PC-3 (cell line): ENCODE measurements at regions not wholly inside any gene's neighbourhood (a gene's known extent, or its start where the extent isn't known, plus 50 kb on each side); places are given as distances from the start of the nearest gene placed in this dataset.

Source experiments
- ATAC-seq: fragments of 200-7000 bp; cut with Tn5 transposase; 2 replicates; pipeline ENCODE4 v1.9.1; 2020; ENCODE audit warnings: mild to moderate bottlenecking, moderate library complexity
- BruUV-seq: library from RNA; stranded (reverse); fragments of 400-500 nt; replicated peaks from 2 replicates; lab custom pipeline; 2021; lab: Mats Ljungman, UMichigan
- CTCF ChIA-PET: fragments of 300-600 bp; sonication (Branson Sonifier 250); formaldehyde crosslinking; loops from one replicate; lab custom pipeline; 2022; ENCODE audit warnings: antibody characterized with exemption; lab: Charles Lee
- POLR2A ChIA-PET: fragments of 300-600 bp; sonication (Branson Sonifier 250); formaldehyde crosslinking; loops from one replicate; lab custom pipeline; 2022; ENCODE audit warnings: antibody characterized with exemption; ENCODE audit not compliant: unreplicated experiment; lab: Charles Lee
- DNase-seq: peaks from one replicate; pipeline ENCODE4 v3.0.0-alpha.2; 2015
- H2AFZ ChIP-seq: fragments of 300-600 bp; sonication (generic); 2 replicates; pipeline ENCODE4 v1.6.0; 2016; ENCODE audit warnings: antibody characterized with exemption, low read length
- H3F3A ChIP-seq: fragments of 300-600 bp; sonication (generic); one replicate; pipeline ENCODE4 v1.6.0; 2017; ENCODE audit warnings: antibody characterized with exemption, low read length, control low read depth, mild to moderate bottlenecking; ENCODE audit not compliant: unreplicated experiment
- H3K27ac ChIP-seq: fragments of 300-600 bp; sonication (generic); 2 replicates; pipeline ENCODE4 v1.5.1; 2016; ENCODE audit warnings: mild to moderate bottlenecking, low read length
- H3K27me3 ChIP-seq: fragments of 300-600 bp; sonication (generic); 2 replicates; pipeline ENCODE4 v1.6.1; 2016; ENCODE audit warnings: low read length, mixed read lengths
- H3K36me3 ChIP-seq: fragments of 300-600 bp; sonication (generic); 2 replicates; pipeline ENCODE4 v1.6.1; 2016; ENCODE audit warnings: low read depth, mixed run types, low read length, mixed read lengths
- H3K4me1 ChIP-seq: fragments of 300-600 bp; sonication (generic); 2 replicates; pipeline ENCODE4 v1.5.1; 2016; ENCODE audit warnings: low read length; ENCODE audit not compliant: insufficient read depth
- H3K4me2 ChIP-seq: fragments of 300-600 bp; sonication (generic); 2 replicates; pipeline ENCODE4 v1.6.0; 2016; ENCODE audit warnings: low read length
- H3K4me3 ChIP-seq: fragments of 300-600 bp; sonication (generic); 2 replicates; pipeline ENCODE4 v1.5.1; 2016; ENCODE audit warnings: mild to moderate bottlenecking, low read length, mixed read lengths
- H3K79me2 ChIP-seq: fragments of 300-600 bp; sonication (generic); 2 replicates; pipeline ENCODE4 v1.6.1; 2017; ENCODE audit warnings: low read length, mixed read lengths
- H3K9ac ChIP-seq: fragments of 300-600 bp; sonication (generic); 2 replicates; pipeline ENCODE4 v1.6.0; 2016; ENCODE audit warnings: mild to moderate bottlenecking, low read length
- H3K9me2 ChIP-seq: fragments of 300-600 bp; sonication (generic); replicated peaks from 2 replicates; pipeline ENCODE4 v1.6.1; 2016; ENCODE audit warnings: mixed run types, low read length, mixed read lengths
- H3K9me3 ChIP-seq: fragments of 300-600 bp; sonication (generic); 2 replicates; pipeline ENCODE4 v1.6.1; 2016; ENCODE audit warnings: low read length, mixed read lengths
- H4K20me1 ChIP-seq: fragments of 300-600 bp; sonication (generic); 2 replicates; pipeline ENCODE4 v1.6.1; 2016; ENCODE audit warnings: low read length, mixed read lengths
- EZH2 ChIP-seq: fragments of 300-600 bp; sonication (generic); IDR thresholded peaks from one replicate; pipeline ENCODE4 v1.6.1; 2017; ENCODE audit warnings: antibody characterized with exemption, mild to moderate bottlenecking, low read length; ENCODE audit not compliant: unreplicated experiment
- EZH2phosphoT487 ChIP-seq: fragments of 300-600 bp; sonication (generic); IDR thresholded peaks from 2 replicates; pipeline ENCODE4 v1.6.1; 2018; ENCODE audit warnings: mild to moderate bottlenecking, antibody characterized with exemption, low read length, borderline replicate concordance
- intact Hi-C: fragments of 100-400 bp; cut with micrococcal nuclease; formaldehyde crosslinking; loops from 2 replicates; pipeline ENCODE4 v1.9.0; 2023
- TF ChIP-seq, protein P1 (sequence below): fragments of 300-600 bp; sonication (generic); conservative IDR thresholded peaks from 2 replicates; pipeline ENCODE4 v1.5.1; 2017; ENCODE audit warnings: antibody characterized with exemption, low read depth, mild to moderate bottlenecking, low read length

GRCh38 chr5:116970318-116970717, 395.7 kb upstream of the SEMA6A start:
- Histone ChIP-seq H3K9ac (no peak overlapping the region), H4K20me1 (no peaks in the 10 kb centered on the region), H3K9me3 (no peaks in the 10 kb centered on the region), H3F3A (no peaks in the 10 kb centered on the region), H3K79me2 (no peaks in the 10 kb centered on the region), H3K4me1 (no peaks in the 10 kb centered on the region), H3K9me2 (no peaks in the 10 kb centered on the region), H2AFZ (no peak overlapping the region), H3K4me3 (no peak overlapping the region), H3K27ac (no peak overlapping the region), H3K27me3 (no peaks in the 10 kb centered on the region), H3K4me2 (no peak overlapping the region), H3K36me3 (no peaks in the 10 kb centered on the region)
- TF ChIP-seq, protein P1, sequence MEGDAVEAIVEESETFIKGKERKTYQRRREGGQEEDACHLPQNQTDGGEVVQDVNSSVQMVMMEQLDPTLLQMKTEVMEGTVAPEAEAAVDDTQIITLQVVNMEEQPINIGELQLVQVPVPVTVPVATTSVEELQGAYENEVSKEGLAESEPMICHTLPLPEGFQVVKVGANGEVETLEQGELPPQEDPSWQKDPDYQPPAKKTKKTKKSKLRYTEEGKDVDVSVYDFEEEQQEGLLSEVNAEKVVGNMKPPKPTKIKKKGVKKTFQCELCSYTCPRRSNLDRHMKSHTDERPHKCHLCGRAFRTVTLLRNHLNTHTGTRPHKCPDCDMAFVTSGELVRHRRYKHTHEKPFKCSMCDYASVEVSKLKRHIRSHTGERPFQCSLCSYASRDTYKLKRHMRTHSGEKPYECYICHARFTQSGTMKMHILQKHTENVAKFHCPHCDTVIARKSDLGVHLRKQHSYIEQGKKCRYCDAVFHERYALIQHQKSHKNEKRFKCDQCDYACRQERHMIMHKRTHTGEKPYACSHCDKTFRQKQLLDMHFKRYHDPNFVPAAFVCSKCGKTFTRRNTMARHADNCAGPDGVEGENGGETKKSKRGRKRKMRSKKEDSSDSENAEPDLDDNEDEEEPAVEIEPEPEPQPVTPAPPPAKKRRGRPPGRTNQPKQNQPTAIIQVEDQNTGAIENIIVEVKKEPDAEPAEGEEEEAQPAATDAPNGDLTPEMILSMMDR = no peak
- TF ChIP-seq EZH2 = no peak
- TF ChIP-seq EZH2phosphoT487 = no peak
- intact Hi-C loops = no loop called here
- BruUV-seq = no TSS peak
- CTCF ChIA-PET = no interaction called here
- no peak for DNase-seq
- POLR2A ChIA-PET = no interaction called here
- no peak for ATAC-seq

DNA sequence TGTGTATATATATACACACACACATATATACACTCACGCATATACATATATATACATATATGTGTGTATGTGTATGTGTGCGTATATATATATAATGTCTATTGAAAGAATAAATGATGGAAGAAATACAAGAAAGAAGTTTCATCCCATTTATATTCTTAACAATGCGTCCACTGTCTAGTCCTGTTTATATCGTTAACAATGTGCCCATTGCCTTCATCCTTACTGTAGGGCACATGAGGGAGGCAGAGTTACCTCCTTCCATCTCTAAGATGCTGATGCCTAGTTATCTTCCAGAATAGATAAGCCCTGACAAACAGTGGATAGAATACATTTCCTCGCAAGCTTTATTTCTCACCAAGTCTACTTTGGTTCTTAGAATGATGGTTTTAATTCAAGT, 389.8 kb upstream of the SEMA6A start:
- Histone ChIP-seq H3F3A (no peaks in the 10 kb centered on the region), H3K79me2 (no peaks in the 10 kb centered on the region), H3K9me2 (no peaks in the 10 kb centered on the region), H3K4me2 (no peak overlapping the region), H3K36me3 (no peaks in the 10 kb centered on the region), H3K4me3 (no peak overlapping the region), H3K27me3 (no peaks in the 10 kb centered on the region), H3K4me1 (no peaks in the 10 kb centered on the region), H4K20me1 (no peaks in the 10 kb centered on the region), H3K9me3 (no peaks in the 10 kb centered on the region), H2AFZ (no peak overlapping the region), H3K27ac (no peak overlapping the region), H3K9ac (no peak overlapping the region)
- intact Hi-C loops = no loop called here
- DNase-seq (no peak), ATAC-seq (no peak)
- POLR2A ChIA-PET = no interaction called here
- CTCF ChIA-PET = no interaction called here
- no TSS peak for BruUV-seq
- TF ChIP-seq EZH2 = no peak

- no TSS peak for BruUV-seq
- Histone ChIP-seq H3F3A (no peaks in the 10 kb centered on the region), H3K9me3 (no peaks in the 10 kb centered on the region), H3K79me2 (no peaks in the 10 kb centered on the region), H4K20me1 (no peaks in the 10 kb centered on the region), H3K27me3 (no peaks in the 10 kb centered on the region), H3K4me1 (no peaks in the 10 kb centered on the region), H3K4me2 (no peak overlapping the region), H3K4me3 (no peak overlapping the region), H3K27ac (no peak overlapping the region), H3K36me3 (no peaks in the 10 kb centered on the region), H3K9ac (no peak overlapping the region), H3K9me2 (no peaks in the 10 kb centered on the region), H2AFZ (no peak overlapping the region)
- ChIA-PET POLR2A (no interaction called here), CTCF (no interaction called here)
- TF ChIP-seq, protein P1 = no peak
- TF ChIP-seq EZH2phosphoT487 = no peak
- TF ChIP-seq EZH2 = no peak
- ATAC-seq = no peak
- intact Hi-C loops = no loop called here
- no peak for DNase-seq
These were observed 386.4 kb upstream of the SEMA6A start for GRCh38 chr5:116961021-116961420.
